Uterus (tissue), 3 donors: ENCODE measurements at regions not wholly inside any gene's neighbourhood (a gene's known extent, or its start where the extent isn't known, plus 50 kb on each side); places are given as distances from the start of the nearest gene placed in this dataset.

Source experiments
- DNase-seq, 2 donors: peaks; one replicate each; pipeline ENCODE4 v3.0.0-alpha.2; 2019 to 2020
- H3K27ac ChIP-seq, 2 donors: fragments of 200-600 bp; sonication (generic); 1 replicate in 1 of 2; 2 replicates in 1 of 2; pipeline ENCODE4 v1.5.1; 2016 to 2018
- H3K27me3 ChIP-seq, 2 donors: fragments of 200-600 bp; sonication (generic); one replicate each; pipeline ENCODE4 v1.5.1; 2018 to 2019; ENCODE audit warnings: control low read depth in 1 of 2
- H3K36me3 ChIP-seq, 2 donors: fragments of 200-600 bp; sonication (generic); one replicate each; pipeline ENCODE4 v1.5.1; 2019; ENCODE audit warnings: control low read depth in 1 of 2
- H3K4me1 ChIP-seq, 2 donors: fragments of 200-600 bp; sonication (generic); one replicate each; pipeline ENCODE4 v1.5.1; 2018 to 2019; ENCODE audit warnings: control low read depth in 1 of 2
- H3K4me3 ChIP-seq, 2 donors: fragments of 200-600 bp; sonication (generic); 1 replicate in 1 of 2; 2 replicates in 1 of 2; pipeline ENCODE4 v1.5.1; 2018 to 2019; ENCODE audit warnings: mild to moderate bottlenecking in 1 of 2
- H3K9me3 ChIP-seq, 2 donors: fragments of 200-600 bp; sonication (generic); one replicate each; pipeline ENCODE4 v1.5.1; 2019; ENCODE audit warnings: control low read depth in 1 of 2
- CTCF ChIP-seq, 4 experiments: fragments of 200-600 bp in 2 of 4; fragments of 450-650 bp in 2 of 4; sonication (generic) in 2 of 4; IDR thresholded peaks; one replicate each; pipeline ENCODE4 v1.5.1; 2016 to 2019; ENCODE audit warnings: antibody characterized with exemption in 4 of 4, mild to moderate bottlenecking in 2 of 4, moderate library complexity in 1 of 4
- POLR2A ChIP-seq, 2 donors: fragments of 450-650 bp; IDR thresholded peaks; one replicate each; pipeline ENCODE4 v1.6.1; 2016; ENCODE audit warnings: antibody characterized with exemption in 2 of 2, mild to moderate bottlenecking in 1 of 2, moderate library complexity in 1 of 2
- intact Hi-C: fragments of 100-400 bp; cut with DNase I; formaldehyde crosslinking; loops from one replicate; pipeline ENCODE4 v1.15.1; 2023; ENCODE audit warnings: low total_unique reads
- donor health status: DM: yes; HTN: yes; CAD: no.

DNA sequence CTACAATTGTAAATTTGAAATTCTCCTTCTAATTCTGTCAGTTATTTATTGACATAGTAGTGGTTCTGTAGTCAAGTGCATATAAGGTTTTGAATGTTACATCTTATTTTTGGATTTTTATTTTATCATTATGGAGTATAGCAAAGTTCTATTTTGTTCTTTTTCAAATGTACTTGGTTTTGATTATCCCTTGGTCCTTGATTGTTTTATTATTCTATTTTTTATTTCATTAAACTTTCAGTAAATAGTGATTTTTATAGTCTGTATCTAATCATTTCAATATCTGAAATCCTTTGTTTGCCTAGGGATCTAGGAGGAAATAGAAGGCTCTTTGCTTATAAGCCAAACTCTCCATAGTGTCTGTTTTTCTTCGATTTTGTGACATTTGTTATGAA is 87.8 kb downstream of the HFE start:
- TF ChIP-seq CTCF (IDR thresholded peaks at IDR 0.05) = no peak
- no peak for TF ChIP-seq POLR2A (IDR thresholded peaks at IDR 0.05)
- no peaks in the 10 kb centered on the region for H3K4me1 ChIP-seq
- no peaks in the 10 kb centered on the region for H3K9me3 ChIP-seq
- intact Hi-C loops = no loop called here
- DNase-seq = no peak
- no peaks in the 10 kb centered on the region for H3K27me3 ChIP-seq
- no peaks in the 10 kb centered on the region for H3K36me3 ChIP-seq
- no peak overlapping the region for H3K27ac ChIP-seq
- no peak overlapping the region for H3K4me3 ChIP-seq

DNA sequence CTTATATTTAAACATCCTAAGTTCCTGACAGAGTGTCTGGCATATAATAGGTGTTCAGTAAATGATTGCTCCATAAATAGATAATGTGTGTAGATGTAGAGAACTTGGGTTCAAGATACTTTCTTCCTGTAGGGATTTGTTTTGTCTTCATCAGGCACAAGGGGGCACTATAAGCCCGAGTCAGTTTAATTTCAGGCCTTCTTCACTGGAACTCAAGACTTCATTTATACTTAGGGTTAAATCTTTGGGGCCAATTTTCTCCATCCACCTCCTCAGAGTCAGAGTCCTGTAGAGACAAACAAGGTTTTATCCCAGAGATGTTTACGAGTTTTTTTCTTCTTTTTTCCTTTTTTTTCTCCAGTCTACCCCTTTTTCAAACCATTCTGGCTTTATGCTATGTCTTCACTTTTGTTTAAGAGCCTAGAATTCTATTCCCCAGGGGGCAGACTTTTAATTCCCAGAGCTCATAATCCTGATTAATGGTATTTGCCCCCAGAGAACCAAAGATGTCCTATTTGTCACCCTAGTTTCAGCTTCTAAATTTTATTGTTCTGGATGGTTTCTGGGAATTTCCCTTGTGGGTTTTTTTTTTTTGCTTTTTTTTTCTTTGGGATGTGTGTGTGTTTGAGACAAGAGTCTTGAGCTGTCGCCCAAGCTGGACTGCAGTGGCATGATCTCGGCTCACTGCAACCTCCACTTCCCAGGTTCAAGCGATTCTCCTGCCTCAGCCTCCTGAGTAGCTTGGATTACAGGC is 88.4 kb downstream of the HFE start:
- Histone ChIP-seq H3K9me3 (no peaks in the 10 kb centered on the region), H3K27ac (no peak overlapping the region), H3K27me3 (no peaks in the 10 kb centered on the region), H3K4me1 (no peaks in the 10 kb centered on the region), H3K36me3 (no peaks in the 10 kb centered on the region), H3K4me3 (no peak overlapping the region)
- intact Hi-C loops = no loop called here
- DNase-seq = no peak
- TF ChIP-seq POLR2A (IDR thresholded peaks at IDR 0.05) (no peak), CTCF (IDR thresholded peaks at IDR 0.05) (peak; percentile 51 to 61 (median 55))

GRCh38 chr6:26179675-26180074 is 92.4 kb downstream of the HFE start:
- DNase-seq = no peak
- Histone ChIP-seq H3K27ac (no peak overlapping the region), H3K9me3 (no peaks in the 10 kb centered on the region), H3K27me3 (no peaks in the 10 kb centered on the region), H3K36me3 (no peaks in the 10 kb centered on the region), H3K4me1 (no peaks in the 10 kb centered on the region), H3K4me3 (no peak overlapping the region)
- intact Hi-C loops = no loop called here
- TF ChIP-seq POLR2A (IDR thresholded peaks at IDR 0.05) = no peak
- no peak for TF ChIP-seq CTCF (IDR thresholded peaks at IDR 0.05)

- H3K9me3 ChIP-seq = no peaks in the 10 kb centered on the region
- no peaks in the 10 kb centered on the region for H3K27me3 ChIP-seq
- TF ChIP-seq CTCF (IDR thresholded peaks at IDR 0.05) (no peak), POLR2A (IDR thresholded peaks at IDR 0.05) (no peak)
- no peaks in the 10 kb centered on the region for H3K4me1 ChIP-seq
- H3K36me3 ChIP-seq = no peaks in the 10 kb centered on the region
- intact Hi-C loops = no loop called here
- no peak for DNase-seq
- no peak overlapping the region for H3K27ac ChIP-seq
- no peak overlapping the region for H3K4me3 ChIP-seq
Observed at GRCh38 chr6:26180346-26180745, 93.1 kb downstream of the HFE start.

DNA sequence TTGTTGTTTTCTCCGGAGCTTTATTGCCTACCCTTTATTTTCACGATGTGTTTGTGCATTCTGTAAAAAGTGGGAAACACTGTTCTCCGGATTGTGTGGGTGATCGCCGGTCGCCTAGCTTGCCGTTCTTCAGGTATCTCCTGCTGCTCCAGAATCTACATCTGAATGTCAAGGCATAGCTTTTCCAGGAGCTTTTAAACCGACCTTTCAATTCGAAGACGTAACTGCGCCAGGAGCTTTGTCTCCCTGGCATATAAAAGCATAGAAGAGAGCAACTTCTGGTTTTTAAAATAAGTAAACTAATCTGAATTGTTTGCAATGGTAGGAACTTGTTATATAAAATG is 96.0 kb downstream of the HFE start:
- H3K4me3 ChIP-seq = peak overlapping the region; percentile 44 to 49
- H3K27ac ChIP-seq = peak overlapping the region; percentile 88
- H3K36me3 ChIP-seq = no peaks in the 10 kb centered on the region
- DNase-seq = no peak
- intact Hi-C loops = no loop called here
- no peaks in the 10 kb centered on the region for H3K4me1 ChIP-seq
- TF ChIP-seq CTCF (IDR thresholded peaks at IDR 0.05) (no peak), POLR2A (IDR thresholded peaks at IDR 0.05) (no peak)
- H3K9me3 ChIP-seq = no peaks in the 10 kb centered on the region
- H3K27me3 ChIP-seq = no peaks in the 10 kb centered on the region
